ENCODE measurements at regions not wholly inside any gene's neighbourhood (a gene's known extent, or its start where the extent isn't known, plus 50 kb on each side); places are given as distances from the start of the nearest gene placed in this dataset.

DNA sequence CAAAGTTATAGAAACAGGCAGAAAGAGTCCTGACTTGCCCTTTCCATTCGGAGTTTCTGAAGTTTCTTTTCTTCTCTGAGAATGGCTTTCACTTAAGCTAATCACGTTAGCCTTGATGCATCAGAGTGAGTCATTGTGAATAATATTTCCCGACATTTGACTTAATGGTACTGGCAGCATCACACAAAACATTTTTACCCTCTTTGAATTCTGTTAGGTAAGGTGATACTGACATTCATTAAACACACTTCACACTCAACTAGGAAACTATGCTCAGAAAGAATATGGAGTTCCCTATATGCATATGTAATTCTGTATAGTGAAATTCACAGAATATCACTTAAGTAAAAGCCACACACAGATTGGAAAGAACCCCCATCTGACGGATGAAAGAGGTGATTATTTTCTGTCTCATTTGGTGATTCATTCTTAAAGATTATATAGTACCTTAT, 120.8 kb upstream of the ARHGAP20 start:
- Histone ChIP-seq H3K27ac (no peak overlapping the region), H3K36me3 (no peaks in the 10 kb centered on the region), H3K27me3 (no peaks in the 10 kb centered on the region), H3K9me3 (no peaks in the 10 kb centered on the region), H3K4me3 (no peak overlapping the region), H3K4me1 (no peaks in the 10 kb centered on the region)
- DNase-seq (no peak), ATAC-seq (ENCODE audit: low FRiP score in 2 of 2) (peak in 1 of 2 donors; percentile 32)
- no peak for TF ChIP-seq POLR2AphosphoS5 (IDR thresholded peaks at IDR 0.05)
- 73 to 87% methylated on average over 4 of the region's 4 CpGs for WGBS, 2 donors

DNA sequence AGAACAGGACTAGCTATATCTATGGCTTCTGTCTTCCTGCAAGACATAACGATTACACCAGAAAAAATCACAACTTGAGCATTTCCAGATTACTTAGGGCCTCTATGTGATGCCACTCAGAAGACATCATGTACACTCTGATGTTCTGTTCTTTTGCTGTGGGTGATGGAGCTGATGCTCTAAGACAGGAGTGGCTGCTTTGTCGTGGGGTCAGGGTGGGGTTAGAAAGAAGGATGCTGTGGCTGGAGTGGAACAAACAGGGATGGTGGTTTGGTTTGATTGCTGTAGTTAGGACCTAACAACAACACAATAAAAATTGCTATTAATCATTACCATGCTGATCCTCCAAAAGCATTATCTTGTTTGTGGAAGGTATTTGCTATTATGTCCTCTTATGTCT, 120.3 kb upstream of the ARHGAP20 start:
- no peak for DNase-seq
- H3K27ac ChIP-seq, result no peak overlapping the region
- no peaks in the 10 kb centered on the region for H3K9me3 ChIP-seq
- no peaks in the 10 kb centered on the region for H3K27me3 ChIP-seq
- no peak for ATAC-seq (ENCODE audit: low FRiP score in 2 of 2)
- no peaks in the 10 kb centered on the region for H3K36me3 ChIP-seq
- 80 to 81% methylated on average over 2 of the region's 2 CpGs for WGBS, 2 donors
- H3K4me1 ChIP-seq, result no peaks in the 10 kb centered on the region
- TF ChIP-seq EP300 (IDR thresholded peaks at IDR 0.05) (no peak), POLR2A (IDR thresholded peaks at IDR 0.05) (no peak), POLR2AphosphoS5 (IDR thresholded peaks at IDR 0.05) (no peak)
- TF ChIP-seq, protein P1, sequence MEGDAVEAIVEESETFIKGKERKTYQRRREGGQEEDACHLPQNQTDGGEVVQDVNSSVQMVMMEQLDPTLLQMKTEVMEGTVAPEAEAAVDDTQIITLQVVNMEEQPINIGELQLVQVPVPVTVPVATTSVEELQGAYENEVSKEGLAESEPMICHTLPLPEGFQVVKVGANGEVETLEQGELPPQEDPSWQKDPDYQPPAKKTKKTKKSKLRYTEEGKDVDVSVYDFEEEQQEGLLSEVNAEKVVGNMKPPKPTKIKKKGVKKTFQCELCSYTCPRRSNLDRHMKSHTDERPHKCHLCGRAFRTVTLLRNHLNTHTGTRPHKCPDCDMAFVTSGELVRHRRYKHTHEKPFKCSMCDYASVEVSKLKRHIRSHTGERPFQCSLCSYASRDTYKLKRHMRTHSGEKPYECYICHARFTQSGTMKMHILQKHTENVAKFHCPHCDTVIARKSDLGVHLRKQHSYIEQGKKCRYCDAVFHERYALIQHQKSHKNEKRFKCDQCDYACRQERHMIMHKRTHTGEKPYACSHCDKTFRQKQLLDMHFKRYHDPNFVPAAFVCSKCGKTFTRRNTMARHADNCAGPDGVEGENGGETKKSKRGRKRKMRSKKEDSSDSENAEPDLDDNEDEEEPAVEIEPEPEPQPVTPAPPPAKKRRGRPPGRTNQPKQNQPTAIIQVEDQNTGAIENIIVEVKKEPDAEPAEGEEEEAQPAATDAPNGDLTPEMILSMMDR (IDR thresholded peaks at IDR 0.05), result no peak
- H3K4me3 ChIP-seq, result no peak overlapping the region

DNA sequence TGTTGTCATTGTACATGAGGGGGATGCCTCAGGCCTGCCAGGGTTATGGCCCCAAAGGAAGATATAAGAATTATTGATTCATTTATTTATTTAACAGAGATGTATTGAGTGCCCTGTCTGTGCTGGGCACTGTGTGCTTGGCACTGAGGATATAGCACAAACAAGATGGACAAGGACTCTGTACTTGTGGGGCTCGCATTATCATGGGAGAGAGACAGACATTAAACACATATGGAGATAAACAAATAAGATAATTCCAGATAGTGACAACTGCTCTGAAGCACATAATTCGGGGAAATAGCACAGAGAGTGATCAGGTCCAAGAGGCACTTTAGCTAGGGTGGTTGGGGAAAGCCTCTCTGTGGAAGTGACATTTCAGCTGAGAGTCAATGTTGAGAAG, 119.8 kb upstream of the ARHGAP20 start:
- H3K27me3 ChIP-seq, result no peaks in the 10 kb centered on the region

DNA sequence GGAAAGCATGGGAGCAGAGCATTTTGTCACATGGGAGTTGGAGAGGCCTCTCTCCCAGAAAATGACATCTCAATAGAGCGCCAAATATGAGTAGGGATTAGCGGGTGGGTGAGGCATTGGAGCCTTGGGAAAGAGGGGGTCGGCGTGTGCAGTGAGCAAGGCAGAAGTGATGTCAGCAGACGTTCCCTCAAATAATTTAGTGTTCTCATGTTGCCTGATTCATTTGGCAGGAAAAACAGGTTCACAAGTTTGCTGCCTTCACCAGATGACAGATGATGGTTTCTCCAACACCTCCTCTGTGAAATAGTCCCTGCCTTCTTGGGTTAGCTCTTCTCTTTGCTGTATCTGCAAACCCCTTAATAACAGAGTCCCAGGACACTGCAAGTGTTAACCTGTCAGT, 118.5 kb upstream of the ARHGAP20 start:
- Histone ChIP-seq H3K27ac (no peak overlapping the region), H3K36me3 (no peaks in the 10 kb centered on the region), H3K9me3 (no peaks in the 10 kb centered on the region), H3K4me1 (no peaks in the 10 kb centered on the region), H3K4me3 (no peak overlapping the region), H3K27me3 (no peaks in the 10 kb centered on the region)
- WGBS, 2 donors, result 88% methylated on average over 5 of the region's 5 CpGs
- DNase-seq (no peak), ATAC-seq (ENCODE audit: low FRiP score in 2 of 2) (no peak)
- TF ChIP-seq EP300 (IDR thresholded peaks at IDR 0.05) (no peak), POLR2AphosphoS5 (IDR thresholded peaks at IDR 0.05) (no peak)

More for the DNA sequence above, 119.8 kb upstream of the ARHGAP20 start:
- WGBS, 2 donors, result 82 to 83% methylated on average over 2 of the region's 2 CpGs
- no peaks in the 10 kb centered on the region for H3K36me3 ChIP-seq
- ATAC-seq (ENCODE audit: low FRiP score in 2 of 2) (no peak), DNase-seq (no peak)
- H3K9me3 ChIP-seq, result no peaks in the 10 kb centered on the region
- H3K4me3 ChIP-seq, result no peak overlapping the region
- no peak overlapping the region for H3K27ac ChIP-seq
- no peaks in the 10 kb centered on the region for H3K4me1 ChIP-seq
- no peak for TF ChIP-seq POLR2AphosphoS5 (IDR thresholded peaks at IDR 0.05)
- no peak for TF ChIP-seq POLR2A (IDR thresholded peaks at IDR 0.05)
- no peak for TF ChIP-seq EP300 (IDR thresholded peaks at IDR 0.05)
- TF ChIP-seq, protein P1 (IDR thresholded peaks at IDR 0.05), result no peak

DNA sequence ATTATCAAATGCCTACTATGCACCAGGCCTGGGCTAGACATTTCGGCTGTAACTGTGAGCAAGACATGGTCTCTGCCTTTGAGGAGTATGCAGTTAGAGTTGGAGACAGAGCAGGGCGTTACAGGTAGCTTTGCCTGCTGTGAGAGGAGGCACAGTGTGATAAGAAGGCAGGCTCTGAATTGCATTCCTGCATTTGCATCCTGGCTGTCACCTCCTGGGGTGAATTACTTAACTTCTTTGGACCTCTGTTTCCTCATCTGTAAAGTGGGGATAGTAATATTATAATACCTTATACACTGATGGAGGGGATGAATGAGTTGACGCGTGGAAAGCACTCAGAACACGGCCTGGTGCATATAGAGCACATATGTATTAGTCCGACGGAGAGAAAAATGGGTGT, 118.1 kb upstream of the ARHGAP20 start:
- 83 to 96% methylated on average over 7 of the region's 7 CpGs for WGBS, 2 donors
- Histone ChIP-seq H3K27ac (no peak overlapping the region), H3K27me3 (no peaks in the 10 kb centered on the region), H3K4me1 (no peaks in the 10 kb centered on the region), H3K4me3 (no peak overlapping the region), H3K36me3 (no peaks in the 10 kb centered on the region), H3K9me3 (no peaks in the 10 kb centered on the region)
- no peak for TF ChIP-seq POLR2AphosphoS5 (IDR thresholded peaks at IDR 0.05)
- TF ChIP-seq POLR2A (IDR thresholded peaks at IDR 0.05), result no peak
- TF ChIP-seq, protein P1 (IDR thresholded peaks at IDR 0.05), result no peak
- no peak for TF ChIP-seq EP300 (IDR thresholded peaks at IDR 0.05)
- DNase-seq, result no peak
- ATAC-seq (ENCODE audit: low FRiP score in 2 of 2), result no peak

DNA sequence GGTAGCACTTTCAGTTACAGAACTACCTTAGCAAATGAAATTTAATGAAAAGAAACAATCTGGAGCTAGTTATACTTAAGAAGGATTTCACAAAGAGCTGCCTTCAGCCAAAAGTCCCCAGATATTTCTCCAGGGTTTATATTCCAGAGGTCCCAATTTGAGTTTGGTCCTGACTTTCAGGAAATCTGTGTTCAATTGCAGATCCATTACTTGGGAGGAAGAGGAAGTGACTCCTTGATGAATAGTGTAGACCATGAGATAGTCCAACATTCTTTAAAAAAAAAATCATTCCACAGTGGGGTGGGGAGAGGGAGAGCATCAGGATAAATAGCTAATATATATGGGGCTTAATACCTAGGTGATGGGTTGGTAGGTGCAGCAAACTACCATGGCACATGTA, 117.6 kb upstream of the ARHGAP20 start:
- Histone ChIP-seq H3K9me3 (no peaks in the 10 kb centered on the region), H3K4me3 (no peak overlapping the region), H3K27ac (no peak overlapping the region), H3K36me3 (no peaks in the 10 kb centered on the region), H3K4me1 (no peaks in the 10 kb centered on the region), H3K27me3 (no peaks in the 10 kb centered on the region)
- TF ChIP-seq, protein P1 (IDR thresholded peaks at IDR 0.05), result no peak
- TF ChIP-seq EP300 (IDR thresholded peaks at IDR 0.05), result no peak
- TF ChIP-seq POLR2A (IDR thresholded peaks at IDR 0.05), result no peak
- TF ChIP-seq POLR2AphosphoS5 (IDR thresholded peaks at IDR 0.05), result no peak
- ATAC-seq (ENCODE audit: low FRiP score in 2 of 2), result no peak
- DNase-seq, result no peak

Data from upper lobe of left lung (tissue), 6 donors.